Mesenchymal stem cell (in vitro differentiated cells and primary cell): ENCODE measurements at regions not wholly inside any gene's neighbourhood (a gene's known extent, or its start where the extent isn't known, plus 50 kb on each side); places are given as distances from the start of the nearest gene placed in this dataset.

ENCODE experiments used
- DNase-seq: peaks from one replicate; pipeline ENCODE4 v3.0.0-alpha.2; 2013
- H2AFZ ChIP-seq: one replicate; pipeline ENCODE4 v1.6.1; 2013; ENCODE audit warnings: low read depth, mild to moderate bottlenecking, control low read depth, inconsistent platforms, low read length, moderate library complexity
- H2AK5ac ChIP-seq: 2 replicates; pipeline ENCODE4 v1.6.1; 2013; ENCODE audit warnings: low read length, moderate library complexity, mild to moderate bottlenecking, inconsistent platforms; ENCODE audit not compliant: severe bottlenecking
- H2BK120ac ChIP-seq: one replicate; pipeline ENCODE4 v1.6.1; 2013; ENCODE audit warnings: low read depth, mild to moderate bottlenecking, inconsistent platforms, low read length, moderate library complexity
- H2BK12ac ChIP-seq, 2 experiments: one replicate each; pipeline ENCODE4 v1.6.1; 2013; ENCODE audit warnings: inconsistent platforms in 2 of 2, low read length in 2 of 2, mild to moderate bottlenecking in 2 of 2, moderate library complexity in 2 of 2, control low read depth in 1 of 2
- H2BK15ac ChIP-seq: one replicate; pipeline ENCODE4 v1.6.1; 2013; ENCODE audit warnings: mild to moderate bottlenecking, low read depth, inconsistent platforms; ENCODE audit not compliant: poor library complexity, severe bottlenecking
- H2BK5ac ChIP-seq: 2 replicates; pipeline ENCODE4 v1.6.1; 2013; ENCODE audit warnings: low read depth, mild to moderate bottlenecking, low read length, control low read depth, inconsistent platforms; ENCODE audit not compliant: poor library complexity, severe bottlenecking
- H3K14ac ChIP-seq, 2 experiments: one replicate each; pipeline ENCODE4 v1.6.1; 2013; ENCODE audit warnings: inconsistent platforms in 2 of 2, low read length in 2 of 2, control low read depth in 1 of 2, mild to moderate bottlenecking in 1 of 2, moderate library complexity in 1 of 2
- H3K18ac ChIP-seq, 2 experiments: one replicate each; pipeline ENCODE4 v1.6.1; 2013; ENCODE audit warnings: inconsistent platforms in 2 of 2, low read length in 2 of 2, control low read depth in 1 of 2, low read depth in 1 of 2, mild to moderate bottlenecking in 1 of 2
- H3K23ac ChIP-seq, 2 experiments: one replicate each; pipeline ENCODE4 v1.6.1; 2013; ENCODE audit warnings: inconsistent platforms in 2 of 2, low read length in 2 of 2, mild to moderate bottlenecking in 2 of 2, moderate library complexity in 2 of 2, control low read depth in 1 of 2
- H3K27ac ChIP-seq: 2 replicates; pipeline ENCODE4 v1.5.1; 2013; ENCODE audit warnings: mild to moderate bottlenecking, moderate library complexity, low read length, control low read depth, inconsistent platforms; ENCODE audit not compliant: poor library complexity, severe bottlenecking
- H3K27me3 ChIP-seq, 2 experiments: 2 replicates each; pipeline versions ENCODE4 v1.6.1 to v1.7.0; 2013; ENCODE audit warnings: low read length in 2 of 2, mild to moderate bottlenecking in 2 of 2, moderate library complexity in 2 of 2, control low read depth in 1 of 2, inconsistent platforms in 1 of 2; ENCODE audit not compliant: control insufficient read depth in 1 of 2, insufficient read depth in 1 of 2
- H3K36me3 ChIP-seq, 2 experiments: 2 replicates each; pipeline versions ENCODE4 v1.6.1 to v1.7.0; 2013; ENCODE audit warnings: low read length in 2 of 2, control low read depth in 1 of 2, inconsistent platforms in 1 of 2, low read depth in 1 of 2, mild to moderate bottlenecking in 1 of 2; ENCODE audit not compliant: insufficient read depth in 2 of 2, control insufficient read depth in 1 of 2
- H3K4ac ChIP-seq, 2 experiments: one replicate each; pipeline ENCODE4 v1.6.1; 2013; ENCODE audit warnings: inconsistent platforms in 2 of 2, low read length in 2 of 2, mild to moderate bottlenecking in 2 of 2, moderate library complexity in 2 of 2, control low read depth in 1 of 2, low read depth in 1 of 2
- H3K4me1 ChIP-seq: 2 replicates; pipeline ENCODE4 v1.6.1; 2013; ENCODE audit warnings: low read depth, low read length, control low read depth; ENCODE audit not compliant: control insufficient read depth, insufficient read depth
- H3K4me2 ChIP-seq: 2 replicates; pipeline ENCODE4 v1.6.1; 2013; ENCODE audit warnings: low read length, mild to moderate bottlenecking, inconsistent platforms; ENCODE audit not compliant: poor library complexity, severe bottlenecking
- H3K4me3 ChIP-seq, 2 experiments: 2 replicates each; pipeline versions ENCODE4 v1.5.1 to v1.7.0; 2013; ENCODE audit warnings: low read length in 2 of 2, mild to moderate bottlenecking in 2 of 2, control low read depth in 1 of 2, low read depth in 1 of 2; ENCODE audit not compliant: insufficient read depth in 1 of 2
- H3K79me1 ChIP-seq: replicated peaks from 2 replicates; pipeline ENCODE4 v1.6.1; 2013; ENCODE audit warnings: mild to moderate bottlenecking, control low read depth, low read length, inconsistent platforms; ENCODE audit not compliant: poor library complexity, severe bottlenecking
- H3K9ac ChIP-seq: 2 replicates; pipeline ENCODE4 v1.7.0; 2013; ENCODE audit warnings: mild to moderate bottlenecking, low read length, moderate library complexity
- H3K9me3 ChIP-seq: 2 replicates; pipeline ENCODE4 v1.7.0; 2013; ENCODE audit warnings: mild to moderate bottlenecking, low read length; ENCODE audit not compliant: control insufficient read depth
- H4K8ac ChIP-seq: one replicate; pipeline ENCODE4 v1.6.1; 2013; ENCODE audit warnings: inconsistent platforms, mild to moderate bottlenecking, low read length, moderate library complexity
- H4K91ac ChIP-seq: one replicate; pipeline ENCODE4 v1.6.1; 2013; ENCODE audit warnings: mild to moderate bottlenecking, low read length, inconsistent platforms
- WGBS: methylation state at CpG from one replicate; pipeline ENCODE4 v1.1.7; 2013; ENCODE audit warnings: mixed read lengths; 5-methylcytosine and 5-hydroxymethylcytosine counted together

DNA sequence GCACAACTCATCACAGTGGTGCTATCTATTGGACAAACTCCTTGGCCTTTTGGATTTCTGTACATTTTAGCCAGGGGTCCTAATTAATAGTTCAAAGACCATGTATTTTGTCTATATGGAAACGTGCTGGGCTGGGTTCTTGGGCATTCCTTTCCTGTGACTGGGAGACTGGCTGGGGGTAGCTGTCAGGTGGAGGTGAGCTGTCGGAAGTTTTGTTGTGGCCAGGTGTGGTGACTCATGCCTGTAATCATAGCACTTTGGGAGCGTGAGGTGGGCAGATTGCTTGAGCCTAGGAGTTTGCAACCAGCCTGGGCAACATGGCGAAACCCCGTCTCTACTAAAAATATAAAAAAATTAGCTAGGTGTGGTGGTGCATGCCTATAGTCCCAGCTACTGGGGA is 392.4 kb downstream of the RPS6KC1 start:
- H3K9me3 ChIP-seq = no peaks in the 10 kb centered on the region
- H2AFZ ChIP-seq = no peak overlapping the region
- no peak overlapping the region for H3K4me2 ChIP-seq
- H2BK15ac ChIP-seq = no peak overlapping the region
- no peak overlapping the region for H2BK12ac ChIP-seq
- H4K91ac ChIP-seq = no peak overlapping the region
- no peak overlapping the region for H3K23ac ChIP-seq
- H2BK120ac ChIP-seq = no peak overlapping the region
- peaks cover 0 to 4% of the 10 kb centered on the region in 2 experiments for H3K27me3 ChIP-seq
- no peak overlapping the region for H3K4ac ChIP-seq
- no peak overlapping the region for H2BK5ac ChIP-seq
- no peak overlapping the region for H3K27ac ChIP-seq
- no peak overlapping the region for H3K14ac ChIP-seq
- DNase-seq = no peak
- no peak overlapping the region for H3K9ac ChIP-seq
- H3K36me3 ChIP-seq = no peaks in the 10 kb centered on the region
- H3K79me1 ChIP-seq = no peaks in the 10 kb centered on the region
- no peak overlapping the region for H2AK5ac ChIP-seq
- no peak overlapping the region for H3K18ac ChIP-seq
- H3K4me1 ChIP-seq = no peaks in the 10 kb centered on the region
- WGBS = 59% methylated on average over 5 of the region's 5 CpGs
- no peak overlapping the region for H3K4me3 ChIP-seq
- no peak overlapping the region for H4K8ac ChIP-seq

DNA sequence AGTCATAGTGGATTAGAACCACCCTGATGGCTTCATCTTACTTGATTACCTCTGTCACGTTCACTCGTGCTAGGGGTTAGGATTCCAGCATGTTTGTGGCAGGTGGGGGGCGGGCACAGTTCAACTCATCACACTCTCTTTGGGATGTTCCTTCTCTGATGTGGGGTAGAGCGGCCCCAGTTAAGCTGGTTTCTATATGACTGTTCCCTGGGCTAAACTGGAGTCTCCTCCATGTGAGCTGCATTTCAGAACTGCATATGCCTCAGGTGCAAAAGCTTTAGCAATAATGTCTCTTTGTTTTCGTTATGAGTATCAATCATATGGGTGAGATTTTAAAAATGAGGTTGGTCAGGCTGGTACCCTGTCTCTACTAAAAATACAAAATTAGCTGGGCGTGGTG is 393.2 kb downstream of the RPS6KC1 start:
- Histone ChIP-seq H3K36me3 (no peaks in the 10 kb centered on the region), H3K4me2 (no peak overlapping the region), H3K4me1 (no peaks in the 10 kb centered on the region), H3K9ac (no peak overlapping the region), H4K8ac (no peak overlapping the region), H3K18ac (no peak overlapping the region), H3K4ac (no peak overlapping the region), H2AFZ (no peak overlapping the region), H3K4me3 (no peak overlapping the region), H2BK15ac (no peak overlapping the region), H3K27me3 (peaks cover 0 to 4% of the 10 kb centered on the region in 2 experiments), H2BK12ac (no peak overlapping the region), H2BK120ac (no peak overlapping the region), H3K14ac (no peak overlapping the region), H4K91ac (no peak overlapping the region), H3K23ac (no peak overlapping the region), H3K9me3 (no peaks in the 10 kb centered on the region), H2AK5ac (no peak overlapping the region), H3K27ac (no peak overlapping the region), H3K79me1 (no peaks in the 10 kb centered on the region), H2BK5ac (no peak overlapping the region)
- DNase-seq = no peak
- 66% methylated on average over 5 of the region's 6 CpGs for WGBS

GRCh38 chr1:213446496-213446895 is 395.5 kb downstream of the RPS6KC1 start:
- Histone ChIP-seq H3K9me3 (no peaks in the 10 kb centered on the region), H3K14ac (no peak overlapping the region), H4K91ac (no peak overlapping the region), H3K4me2 (no peak overlapping the region), H2BK12ac (no peak overlapping the region), H3K36me3 (no peaks in the 10 kb centered on the region), H3K4me3 (no peak overlapping the region), H2AFZ (no peak overlapping the region), H3K27me3 (peaks cover 0 to 4% of the 10 kb centered on the region in 2 experiments), H3K9ac (no peak overlapping the region), H4K8ac (no peak overlapping the region), H2BK15ac (no peak overlapping the region), H3K18ac (no peak overlapping the region), H2BK5ac (no peak overlapping the region), H3K4me1 (no peaks in the 10 kb centered on the region), H3K79me1 (no peaks in the 10 kb centered on the region), H3K4ac (no peak overlapping the region), H2BK120ac (no peak overlapping the region), H3K27ac (no peak overlapping the region), H3K23ac (no peak overlapping the region), H2AK5ac (no peak overlapping the region)
- DNase-seq = no peak
- 69% methylated on average over 4 of the region's 5 CpGs for WGBS

DNA sequence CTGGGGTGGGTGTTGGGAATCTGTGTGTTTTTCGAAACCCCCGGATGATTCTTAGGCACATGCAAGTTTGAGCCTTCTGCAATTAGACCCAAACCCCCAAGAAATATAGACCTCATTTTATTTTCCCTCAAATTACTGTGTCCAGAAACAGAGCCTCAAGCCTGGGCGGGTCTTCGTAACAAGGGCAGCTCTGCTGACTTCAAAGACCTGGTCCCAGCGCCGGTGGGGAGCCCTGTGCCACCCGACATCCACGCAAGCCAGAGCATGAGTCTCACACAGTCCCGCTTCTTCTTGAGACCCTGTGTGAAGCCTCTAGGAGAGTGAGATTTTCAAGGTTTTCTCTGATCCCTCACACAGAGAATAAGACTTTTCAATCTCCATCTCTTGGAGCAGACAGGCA is 397.3 kb downstream of the RPS6KC1 start:
- Histone ChIP-seq H4K8ac (no peak overlapping the region), H3K9ac (no peak overlapping the region), H3K4me1 (no peaks in the 10 kb centered on the region), H2BK5ac (no peak overlapping the region), H2BK12ac (no peak overlapping the region), H3K4me3 (no peak overlapping the region), H3K27me3 (peaks cover 0 to 4% of the 10 kb centered on the region in 2 experiments), H3K14ac (no peak overlapping the region), H2BK15ac (no peak overlapping the region), H3K27ac (no peak overlapping the region), H3K79me1 (no peaks in the 10 kb centered on the region), H2AK5ac (no peak overlapping the region), H3K4me2 (no peak overlapping the region), H3K36me3 (no peaks in the 10 kb centered on the region), H2AFZ (no peak overlapping the region), H3K18ac (no peak overlapping the region), H3K4ac (no peak overlapping the region), H2BK120ac (no peak overlapping the region), H3K23ac (no peak overlapping the region), H3K9me3 (no peaks in the 10 kb centered on the region), H4K91ac (no peak overlapping the region)
- DNase-seq = no peak
- 89% methylated on average over 5 of the region's 9 CpGs for WGBS
